Esophagus squamous epithelium (tissue), 4 donors: ENCODE measurements at regions not wholly inside any gene's neighbourhood (a gene's known extent, or its start where the extent isn't known, plus 50 kb on each side); places are given as distances from the start of the nearest gene placed in this dataset.

ENCODE experiments used
- CTCF ChIP-seq, 6 experiments: fragments of 450-650 bp in 4 of 6; fragments of 200-600 bp in 2 of 6; sonication (generic) in 2 of 6; IDR thresholded peaks; one replicate each; pipeline ENCODE4 v1.5.1; 2016 to 2019; ENCODE audit warnings: antibody characterized with exemption in 6 of 6, mild to moderate bottlenecking in 4 of 6, moderate library complexity in 4 of 6
- POLR2A ChIP-seq, 4 donors: fragments of 450-650 bp; IDR thresholded peaks; one replicate each; pipeline ENCODE4 v1.6.1; 2017; ENCODE audit warnings: antibody characterized with exemption in 4 of 4, mild to moderate bottlenecking in 4 of 4, moderate library complexity in 3 of 4

GRCh38 chr3:20405744-20406143, 219.7 kb upstream of the SGO1 start:
- TF ChIP-seq CTCF (IDR thresholded peaks at IDR 0.05) (no peak), POLR2A (IDR thresholded peaks at IDR 0.05) (no peak)
